A549 (cell line): ENCODE measurements at regions not wholly inside any gene's neighbourhood (a gene's known extent, or its start where the extent isn't known, plus 50 kb on each side); places are given as distances from the start of the nearest gene placed in this dataset.

Source experiments
- ATAC-seq, 2 experiments: fragments of 200-7000 bp in 1 of 2; fragments of >200 bp in 1 of 2; cut with Nextera tagmentation in 1 of 2; cut with Tn5 transposase in 1 of 2; 3 replicates each; pipeline versions ENCODE4 v1.8.0 to v1.9.1; 2018 to 2020; ENCODE audit warnings: mild to moderate bottlenecking in 1 of 2, moderate library complexity in 1 of 2
- CTCF ChIA-PET: fragments of 300-600 bp; sonication (Branson Sonifier 250); formaldehyde crosslinking; extraction: SDS; loops from one replicate; lab custom pipeline; 2021; ENCODE audit warnings: antibody characterized with exemption, inconsistent platforms; lab: Yijun Ruan, JAX
- POLR2A ChIA-PET: fragments of 350-600 bp; formaldehyde crosslinking; extraction: SDS; loops from one replicate; lab custom pipeline; 2021; ENCODE audit warnings: antibody characterized with exemption, inconsistent platforms; lab: Yijun Ruan, JAX
- DNase-seq, 2 experiments: peaks; one replicate each; pipeline versions ENCODE4 v3.0.0 to v3.0.0-alpha.2; 2011 to 2016; ENCODE audit warnings: low read depth in 1 of 2, low spot score in 1 of 2
- FAIRE-seq: peaks from 2 replicates; lab custom pipeline; 2011; peaks lifted over from hg19 to GRCh38; lab: Jason Lieb, UNC
- H3K27ac ChIP-seq, 2 experiments: fragments of >200 bp; sonication (Bioruptor Twin); formaldehyde crosslinking; 3 replicates each; pipeline ENCODE4 v1.5.1; 2016 to 2017
- H3K4me1 ChIP-seq: fragments of >200 bp; sonication (Bioruptor Twin); formaldehyde crosslinking; 3 replicates; pipeline ENCODE4 v1.6.1; 2016
- H3K4me2 ChIP-seq: fragments of >200 bp; sonication (Bioruptor Twin); formaldehyde crosslinking; 3 replicates; pipeline ENCODE4 v1.6.1; 2016
- H3K4me3 ChIP-seq: fragments of >200 bp; sonication (Bioruptor Twin); formaldehyde crosslinking; 3 replicates; pipeline ENCODE4 v1.5.1; 2016
- H3K9me3 ChIP-seq: fragments of >200 bp; sonication (Bioruptor Twin); formaldehyde crosslinking; 3 replicates; pipeline ENCODE4 v1.6.1; 2016
- ATOH8 ChIP-seq: fragments of 250-450 bp; sonication (Bioruptor Pico); IDR thresholded peaks from 2 replicates; pipeline ENCODE4 v1.5.0; 2020; ENCODE audit warnings: low read depth, mild to moderate bottlenecking, moderate library complexity
- CBX8 ChIP-seq: fragments of 200-600 bp; sonication (generic); IDR thresholded peaks from 2 replicates; pipeline ENCODE4 v1.6.1; 2016
- CEBPB ChIP-seq, 2 experiments: fragments of >200 bp in 1 of 2; sonication (Bioruptor Twin) in 1 of 2; formaldehyde crosslinking in 1 of 2; IDR thresholded peaks; 2 replicates each; pipeline ENCODE4 v1.6.1; 2012 to 2016
- CHD2 ChIP-seq: fragments of 150-350 bp; IDR thresholded peaks from 2 replicates; pipeline ENCODE4 v1.6.1; 2014; ENCODE audit warnings: low read length; ENCODE audit not compliant: partially characterized antibody
- CHD4 ChIP-seq: fragments of 200-600 bp; sonication (generic); IDR thresholded peaks from 2 replicates; pipeline ENCODE4 v1.6.1; 2016; ENCODE audit warnings: antibody characterized with exemption, mild to moderate bottlenecking, borderline replicate concordance
- ELK1 ChIP-seq: fragments of 150-350 bp; IDR thresholded peaks from 2 replicates; pipeline ENCODE4 v1.6.1; 2014; ENCODE audit warnings: low read depth, mild to moderate bottlenecking, low read length
- ESRRA ChIP-seq: fragments of 150-350 bp; IDR thresholded peaks from 2 replicates; pipeline ENCODE4 v1.6.1; 2014; ENCODE audit warnings: mild to moderate bottlenecking, low read length, borderline replicate concordance
- FOXS1 ChIP-seq: fragments of 250-450 bp; sonication (Bioruptor Pico); IDR thresholded peaks from 2 replicates; pipeline ENCODE4 v1.5.0; 2020; ENCODE audit warnings: mild to moderate bottlenecking, moderate library complexity
- GATA3 ChIP-seq: IDR thresholded peaks from 2 replicates; pipeline ENCODE4 v1.6.1; 2012; ENCODE audit warnings: borderline replicate concordance
- HEYL ChIP-seq: fragments of 250-450 bp; sonication (Bioruptor Pico); IDR thresholded peaks from 2 replicates; pipeline ENCODE4 v1.8.0; 2021; ENCODE audit warnings: mild to moderate bottlenecking, moderate library complexity
- HOXA7 ChIP-seq: fragments of 250-450 bp; sonication (Bioruptor Pico); IDR thresholded peaks from 2 replicates; pipeline ENCODE4 v1.5.0; 2020; ENCODE audit warnings: mild to moderate bottlenecking, moderate library complexity
- HOXB5 ChIP-seq: fragments of 250-450 bp; sonication (Bioruptor Pico); IDR thresholded peaks from 2 replicates; pipeline ENCODE4 v1.5.0; 2020; ENCODE audit warnings: mild to moderate bottlenecking, moderate library complexity
- JUNB ChIP-seq: fragments of >200 bp; sonication (Bioruptor Twin); formaldehyde crosslinking; IDR thresholded peaks from 2 replicates; pipeline ENCODE4 v1.6.1; 2016
- MAZ ChIP-seq: fragments of 150-350 bp; IDR thresholded peaks from 2 replicates; pipeline ENCODE4 v1.6.1; 2014; ENCODE audit warnings: antibody characterized with exemption, low read depth, low read length, borderline replicate concordance
- MYC ChIP-seq: IDR thresholded peaks from 2 replicates; pipeline ENCODE4 v1.6.1; 2012; ENCODE audit warnings: mild to moderate bottlenecking, inconsistent platforms, low read length, improper control_type of control experiment, borderline replicate concordance
- NFE2L2 ChIP-seq: fragments of 150-350 bp; conservative IDR thresholded peaks from 2 replicates; pipeline ENCODE4 v1.6.1; 2014; ENCODE audit warnings: low read length
- NR3C1 ChIP-seq: fragments of >200 bp; sonication (Bioruptor Twin); formaldehyde crosslinking; IDR thresholded peaks from 3 replicates; pipeline ENCODE4 v1.6.1; 2017
- RARB ChIP-seq: fragments of 250-450 bp; sonication (Bioruptor Pico); IDR thresholded peaks from 2 replicates; pipeline ENCODE4 v1.8.0; 2021; ENCODE audit warnings: mild to moderate bottlenecking, moderate library complexity
- REST ChIP-seq: fragments of 200-600 bp; sonication (generic); IDR thresholded peaks from 2 replicates; pipeline ENCODE4 v1.6.1; 2016; ENCODE audit warnings: antibody characterized with exemption, mild to moderate bottlenecking, moderate library complexity
- TP53 ChIP-seq: fragments of 250-450 bp; sonication (Bioruptor Pico); IDR thresholded peaks from 2 replicates; pipeline ENCODE4 v1.5.0; 2021; ENCODE audit warnings: mild to moderate bottlenecking, moderate library complexity
- ZFP36 ChIP-seq: fragments of 450-650 bp; IDR thresholded peaks from 2 replicates; pipeline ENCODE4 v1.6.1; 2014; ENCODE audit warnings: borderline replicate concordance; ENCODE audit not compliant: partially characterized antibody
- WGBS: methylation state at CpG from one replicate; pipeline ENCODE4 v1.1.6; 2017; ENCODE audit errors: missing lambda C conversion rate; 5-methylcytosine and 5-hydroxymethylcytosine counted together
- TF ChIP-seq, protein P1 (sequence below): fragments of >200 bp; sonication (Bioruptor Twin); formaldehyde crosslinking; IDR thresholded peaks from 3 replicates; pipeline ENCODE4 v1.6.1; 2016

DNA sequence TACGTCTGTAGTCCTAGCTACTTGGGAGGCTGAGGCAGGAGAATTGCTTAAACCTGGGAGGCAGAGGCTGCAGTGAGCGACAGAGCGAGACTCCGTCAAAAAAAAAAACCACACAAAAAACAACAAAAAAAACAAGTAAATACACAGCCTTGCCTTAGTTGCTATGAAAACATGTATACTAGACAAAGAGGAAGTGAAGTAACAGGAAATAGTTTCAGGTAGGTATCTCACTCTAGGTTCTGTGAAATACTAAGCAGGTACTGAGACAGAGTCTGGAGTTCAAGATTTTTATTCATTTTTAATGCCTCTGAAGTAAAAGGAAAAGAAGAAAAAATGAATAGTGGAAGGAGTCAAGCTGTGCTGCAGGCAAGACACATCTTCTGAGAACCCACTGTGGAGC is 687.9 kb upstream of the RGMB start:
- POLR2A ChIA-PET = no interaction called here
- Histone ChIP-seq H3K9me3 (no peaks in the 10 kb centered on the region), H3K4me2 (no peak overlapping the region), H3K4me1 (no peaks in the 10 kb centered on the region), H3K4me3 (no peak overlapping the region), H3K27ac (no peak overlapping the region)
- TF ChIP-seq NFE2L2 = no peak
- DNase-seq = no peak
- WGBS = 90% methylated on average over 4 of the region's 4 CpGs
- ATAC-seq = no peak
- FAIRE-seq = no peak
- CTCF ChIA-PET = no interaction called here

- no peak overlapping the region for H3K4me2 ChIP-seq
- H3K9me3 ChIP-seq = no peaks in the 10 kb centered on the region
- no peak for ATAC-seq
- no peak overlapping the region for H3K4me3 ChIP-seq
- DNase-seq = no peak
- TF ChIP-seq CHD2 = no peak
- H3K27ac ChIP-seq = no peak overlapping the region
- FAIRE-seq = no peak
- CTCF ChIA-PET = no interaction called here
- POLR2A ChIA-PET = no interaction called here
- no peaks in the 10 kb centered on the region for H3K4me1 ChIP-seq
- 6% methylated on average over 3 of the region's 3 CpGs for WGBS
These were observed 678.4 kb upstream of the RGMB start for GRCh38 chr5:98095072-98095471.

- no peak for FAIRE-seq
- DNase-seq = no peak
- Histone ChIP-seq H3K4me1 (no peaks in the 10 kb centered on the region), H3K4me3 (no peak overlapping the region), H3K27ac (no peak overlapping the region), H3K9me3 (no peaks in the 10 kb centered on the region), H3K4me2 (no peak overlapping the region)
- ChIA-PET CTCF (no interaction called here), POLR2A (no interaction called here)
- ATAC-seq = no peak
- WGBS = 2% methylated on average over 1 of the region's 1 CpG
- TF ChIP-seq RARB (CRISPR knock-in tag) (no peak), FOXS1 (CRISPR knock-in tag) (no peak), ZFP36 (no peak), REST (no peak), CBX8 (no peak), HOXA7 (CRISPR knock-in tag) (no peak), ESRRA (no peak), TP53 (no peak), CHD4 (no peak), GATA3 (no peak), ELK1 (no peak), MYC (no peak), MAZ (no peak)
These were observed 677.3 kb upstream of the RGMB start for GRCh38 chr5:98096155-98096554.

- Histone ChIP-seq H3K4me3 (no peak overlapping the region), H3K4me1 (no peaks in the 10 kb centered on the region), H3K9me3 (no peaks in the 10 kb centered on the region), H3K4me2 (no peak overlapping the region), H3K27ac (no peak overlapping the region)
- ATAC-seq (no peak), DNase-seq (no peak), FAIRE-seq (no peak)
- 13% methylated on average over 3 of the region's 3 CpGs for WGBS
- ChIA-PET CTCF (no interaction called here), POLR2A (no interaction called here)
- TF ChIP-seq HOXB5 (no peak), CEBPB (IDR thresholded peaks at IDR 0.05) (no peak), NFE2L2 (no peak), TP53 (no peak), HEYL (no peak), JUNB (no peak), NR3C1 (no peak), ATOH8 (CRISPR knock-in tag) (no peak)
- TF ChIP-seq, protein P1, sequence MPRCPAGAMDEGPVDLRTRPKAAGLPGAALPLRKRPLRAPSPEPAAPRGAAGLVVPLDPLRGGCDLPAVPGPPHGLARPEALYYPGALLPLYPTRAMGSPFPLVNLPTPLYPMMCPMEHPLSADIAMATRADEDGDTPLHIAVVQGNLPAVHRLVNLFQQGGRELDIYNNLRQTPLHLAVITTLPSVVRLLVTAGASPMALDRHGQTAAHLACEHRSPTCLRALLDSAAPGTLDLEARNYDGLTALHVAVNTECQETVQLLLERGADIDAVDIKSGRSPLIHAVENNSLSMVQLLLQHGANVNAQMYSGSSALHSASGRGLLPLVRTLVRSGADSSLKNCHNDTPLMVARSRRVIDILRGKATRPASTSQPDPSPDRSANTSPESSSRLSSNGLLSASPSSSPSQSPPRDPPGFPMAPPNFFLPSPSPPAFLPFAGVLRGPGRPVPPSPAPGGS = no peak
These were observed 673.9 kb upstream of the RGMB start for GRCh38 chr5:98099448-98100105.
